AG10803 (cell line): ENCODE measurements at regions not wholly inside any gene's neighbourhood (a gene's known extent, or its start where the extent isn't known, plus 50 kb on each side); places are given as distances from the start of the nearest gene placed in this dataset.

Experiments
- DNase-seq: peaks from one replicate; pipeline ENCODE4 v3.0.0; 2010; ENCODE audit warnings: low read depth
- H3K4me3 ChIP-seq: 2 replicates; pipeline ENCODE4 v1.5.1; 2011; ENCODE audit warnings: mild to moderate bottlenecking, low read length, control low read depth
- TF ChIP-seq, protein P1 (sequence below): conservative IDR thresholded peaks from 2 replicates; pipeline ENCODE4 v1.5.1; 2011; ENCODE audit warnings: mild to moderate bottlenecking, low read length, control low read depth, inconsistent platforms

- H3K4me3 ChIP-seq, result no peak overlapping the region
- DNase-seq, result no peak
- TF ChIP-seq, protein P1, sequence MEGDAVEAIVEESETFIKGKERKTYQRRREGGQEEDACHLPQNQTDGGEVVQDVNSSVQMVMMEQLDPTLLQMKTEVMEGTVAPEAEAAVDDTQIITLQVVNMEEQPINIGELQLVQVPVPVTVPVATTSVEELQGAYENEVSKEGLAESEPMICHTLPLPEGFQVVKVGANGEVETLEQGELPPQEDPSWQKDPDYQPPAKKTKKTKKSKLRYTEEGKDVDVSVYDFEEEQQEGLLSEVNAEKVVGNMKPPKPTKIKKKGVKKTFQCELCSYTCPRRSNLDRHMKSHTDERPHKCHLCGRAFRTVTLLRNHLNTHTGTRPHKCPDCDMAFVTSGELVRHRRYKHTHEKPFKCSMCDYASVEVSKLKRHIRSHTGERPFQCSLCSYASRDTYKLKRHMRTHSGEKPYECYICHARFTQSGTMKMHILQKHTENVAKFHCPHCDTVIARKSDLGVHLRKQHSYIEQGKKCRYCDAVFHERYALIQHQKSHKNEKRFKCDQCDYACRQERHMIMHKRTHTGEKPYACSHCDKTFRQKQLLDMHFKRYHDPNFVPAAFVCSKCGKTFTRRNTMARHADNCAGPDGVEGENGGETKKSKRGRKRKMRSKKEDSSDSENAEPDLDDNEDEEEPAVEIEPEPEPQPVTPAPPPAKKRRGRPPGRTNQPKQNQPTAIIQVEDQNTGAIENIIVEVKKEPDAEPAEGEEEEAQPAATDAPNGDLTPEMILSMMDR, result no peak
These were observed 177.1 kb upstream of the PGR start for GRCh38 chr11:101306721-101307120.

DNA sequence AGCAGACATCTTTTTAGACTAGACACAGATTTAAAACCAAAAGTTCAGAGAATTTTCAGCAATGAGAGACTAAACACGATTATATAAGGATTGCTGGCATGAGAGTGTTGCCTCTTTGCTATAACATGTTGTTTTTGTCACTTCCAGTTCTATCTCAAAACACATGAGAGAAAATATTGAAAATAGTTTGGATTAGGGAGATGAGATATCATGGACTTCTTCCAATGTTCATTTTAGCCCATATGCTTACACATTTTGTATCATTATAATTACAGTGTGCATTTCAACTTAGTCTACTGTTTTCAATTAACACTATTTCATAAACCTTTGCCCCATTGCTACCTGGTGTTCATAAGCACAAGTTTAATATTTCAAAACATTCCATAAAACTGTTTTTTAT, 175.9 kb upstream of the PGR start:
- no peak for DNase-seq
- TF ChIP-seq, protein P1, result no peak
- no peak overlapping the region for H3K4me3 ChIP-seq

DNA sequence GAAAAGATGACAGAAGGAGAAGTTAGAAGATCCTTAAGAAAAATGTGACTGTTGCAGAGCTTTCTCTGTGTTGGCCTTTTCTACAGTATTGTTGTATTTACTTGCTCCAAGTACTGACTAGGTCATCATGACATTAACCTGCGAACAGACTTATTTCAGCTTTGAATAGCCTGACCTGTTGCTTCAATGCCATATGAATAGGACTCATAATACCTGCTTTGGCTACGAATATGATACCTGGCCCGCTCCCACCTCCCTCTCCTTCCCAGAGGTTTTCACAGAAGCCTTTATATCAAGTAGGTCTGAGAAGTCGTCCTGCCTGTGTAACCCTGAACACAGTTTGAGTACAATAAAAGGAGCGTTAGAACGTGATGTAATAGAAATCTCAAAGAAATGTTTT, 169.6 kb upstream of the PGR start:
- TF ChIP-seq, protein P1, result no peak
- no peak overlapping the region for H3K4me3 ChIP-seq
- no peak for DNase-seq

- H3K4me3 ChIP-seq, result no peak overlapping the region
- TF ChIP-seq, protein P1, result no peak
- no peak for DNase-seq
These were observed 167.3 kb upstream of the PGR start for GRCh38 chr11:101296896-101297295.

- TF ChIP-seq, protein P1, result no peak
- no peak for DNase-seq
- no peak overlapping the region for H3K4me3 ChIP-seq
These were observed 163.1 kb upstream of the PGR start for GRCh38 chr11:101292661-101293240.

DNA sequence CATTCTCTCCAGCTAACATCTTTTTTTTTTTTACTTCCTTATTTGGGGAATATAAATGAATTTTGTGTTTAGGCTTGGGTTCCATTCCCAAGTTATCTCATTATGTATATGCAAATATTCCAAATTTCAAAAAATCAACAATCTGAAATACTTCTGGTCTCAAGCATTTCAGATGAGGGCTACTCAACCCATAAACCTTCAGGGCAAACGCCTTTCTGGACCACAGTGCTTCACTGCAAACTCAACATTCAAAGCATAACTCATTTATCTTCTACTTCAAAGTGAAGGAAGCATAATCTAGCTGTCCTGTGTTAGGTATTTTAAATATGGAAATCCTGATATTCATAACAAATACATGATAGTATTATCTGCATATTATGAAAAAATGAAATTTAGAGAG, 161.7 kb upstream of the PGR start:
- no peak for DNase-seq
- no peak overlapping the region for H3K4me3 ChIP-seq
- TF ChIP-seq, protein P1, result no peak

GRCh38 chr11:101288392-101288791, 158.8 kb upstream of the PGR start:
- TF ChIP-seq, protein P1, result no peak

More at GRCh38 chr11:101288392-101288791, 158.8 kb upstream of the PGR start:
- DNase-seq, result no peak
- no peak overlapping the region for H3K4me3 ChIP-seq
